Ovary (tissue), 3 donors: ENCODE measurements at regions not wholly inside any gene's neighbourhood (a gene's known extent, or its start where the extent isn't known, plus 50 kb on each side); places are given as distances from the start of the nearest gene placed in this dataset.

Experiments
- CTCF ChIP-seq, 3 donors: fragments of 450-650 bp in 2 of 3; fragments of 200-600 bp in 1 of 3; IDR thresholded peaks; one replicate each; pipeline versions ENCODE4 v1.5.1 to v1.8.0; 2016 to 2022; ENCODE audit warnings: antibody characterized with exemption in 3 of 3, mild to moderate bottlenecking in 1 of 3
- EP300 ChIP-seq: sonication (generic); formaldehyde crosslinking; IDR thresholded peaks from one replicate; pipeline ENCODE4 v1.6.1; 2017; ENCODE audit warnings: antibody characterized with exemption
- POLR2A ChIP-seq: fragments of 450-650 bp; IDR thresholded peaks from one replicate; pipeline ENCODE4 v1.6.1; 2017; ENCODE audit warnings: antibody characterized with exemption, mild to moderate bottlenecking, moderate library complexity
- donor health status: DM: no; HTN: no; CAD: no.

- TF ChIP-seq CTCF (IDR thresholded peaks at IDR 0.05) (no peak), EP300 (no peak), POLR2A (no peak)
Measured at GRCh38 chr11:131194726-131195125, 175.7 kb upstream of the NTM start.
